ENCODE measurements at regions not wholly inside any gene's neighbourhood (a gene's known extent, or its start where the extent isn't known, plus 50 kb on each side); places are given as distances from the start of the nearest gene placed in this dataset.

GRCh38 chr10:120386896-120387295 is 70.1 kb upstream of the PLPP4 start:
- no peak for DNase-seq

DNA sequence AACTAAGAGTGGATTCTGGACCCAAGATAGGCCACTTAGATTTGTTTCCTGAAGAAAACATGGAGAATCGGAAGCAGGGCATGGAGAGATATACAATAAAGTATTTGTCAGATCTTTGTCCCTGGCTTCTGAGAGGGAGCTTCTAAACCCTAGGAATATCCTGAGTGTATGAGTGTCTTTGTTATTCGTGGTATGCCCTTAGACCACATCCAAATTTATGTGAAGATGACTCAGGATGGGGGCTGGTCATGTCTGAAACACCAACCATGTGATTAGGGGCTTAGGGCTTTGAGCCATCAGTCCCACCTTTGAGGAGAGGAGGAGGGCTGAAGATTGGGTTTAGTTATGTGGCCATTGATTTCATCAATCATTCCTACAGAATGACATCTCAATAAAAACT is 69.7 kb upstream of the PLPP4 start:
- no peak for DNase-seq

- DNase-seq, result no peak
Observed at GRCh38 chr10:120392245-120392644, 64.8 kb upstream of the PLPP4 start.

- DNase-seq, result no peak
Observed at GRCh38 chr10:120392671-120393079, 64.4 kb upstream of the PLPP4 start.

- DNase-seq, result no peak
Observed at GRCh38 chr10:120394446-120394845, 62.6 kb upstream of the PLPP4 start.

- DNase-seq, result no peak
Observed at GRCh38 chr10:120396228-120396627, 60.8 kb upstream of the PLPP4 start.

GRCh38 chr10:120398180-120398579 is 58.8 kb upstream of the PLPP4 start:
- DNase-seq, result no peak

DNA sequence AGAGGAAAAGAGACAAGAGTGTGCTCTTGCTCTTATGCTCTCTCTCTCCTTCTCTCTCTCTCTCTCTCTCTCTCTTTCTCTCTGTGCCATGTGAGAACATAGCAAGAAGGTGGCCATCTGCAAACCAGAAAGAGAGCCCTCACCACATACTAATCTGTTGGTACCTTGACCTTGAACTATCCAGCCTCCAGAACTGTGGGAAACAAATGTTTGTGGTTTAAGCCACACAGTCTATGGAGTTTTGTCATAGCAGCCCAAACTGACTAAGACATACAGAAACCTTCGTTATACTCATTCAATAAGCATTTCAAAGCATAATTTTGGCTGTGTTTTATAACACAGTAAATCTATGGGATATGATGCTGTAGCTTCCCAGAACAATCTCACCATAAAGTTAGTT is 56.4 kb upstream of the PLPP4 start:
- no peak for DNase-seq

DNA sequence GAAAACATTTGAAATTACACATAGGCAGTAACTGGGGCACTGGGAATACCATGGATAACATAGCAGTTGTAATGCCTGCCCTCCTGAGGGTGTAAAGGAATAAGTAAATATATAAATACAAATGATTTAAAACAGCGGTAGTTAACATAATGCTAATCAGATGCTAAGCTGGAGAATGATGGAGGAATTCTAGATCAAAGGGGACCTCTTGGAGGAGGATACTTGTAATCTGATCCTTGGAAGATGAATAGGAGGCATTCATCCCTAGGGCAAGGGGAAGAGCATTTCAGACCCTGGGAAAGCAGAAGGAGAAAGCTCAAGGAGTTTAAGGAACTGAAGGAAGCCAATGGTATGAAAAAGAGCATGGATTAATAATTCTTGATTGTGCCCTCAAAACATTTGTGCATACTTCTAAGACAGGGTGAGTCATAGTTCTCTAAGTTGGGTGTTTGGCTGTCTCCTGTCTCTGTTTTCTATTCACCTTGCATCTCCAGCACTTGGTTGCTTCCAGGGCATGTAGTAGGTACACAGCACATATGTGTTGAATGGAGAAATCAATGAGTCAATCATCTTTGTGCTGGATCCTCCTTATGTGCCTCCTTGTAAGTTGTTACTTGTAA is 54.8 kb upstream of the PLPP4 start:
- no peak for DNase-seq

DNA sequence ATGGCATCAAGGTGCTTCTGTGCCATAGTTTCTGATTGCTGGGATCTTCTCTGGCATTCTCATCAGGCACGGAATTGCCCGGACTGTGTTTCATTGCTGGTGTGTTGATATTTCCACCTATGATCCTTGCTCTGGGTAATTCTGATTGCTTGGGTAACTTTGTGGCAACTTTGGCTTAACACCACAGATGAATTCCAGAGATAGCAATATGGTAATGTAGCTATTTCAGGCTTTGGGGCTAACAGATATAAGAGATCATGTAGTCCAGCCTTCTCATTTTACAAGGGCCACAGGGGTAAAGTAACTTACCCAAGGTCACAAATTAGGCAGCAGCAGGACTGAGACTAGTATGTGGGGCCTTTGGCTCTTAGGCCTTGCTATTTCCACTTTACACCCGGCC is 53.9 kb upstream of the PLPP4 start:
- DNase-seq, result no peak

GRCh38 chr10:120406376-120406775 is 50.7 kb upstream of the PLPP4 start:
- DNase-seq, result no peak
